ENCODE measurements at regions not wholly inside any gene's neighbourhood (a gene's known extent, or its start where the extent isn't known, plus 50 kb on each side); places are given as distances from the start of the nearest gene placed in this dataset.

- no peak for TF ChIP-seq CTCF (IDR thresholded peaks at IDR 0.05)
- TF ChIP-seq REST (IDR thresholded peaks at IDR 0.05; ENCODE audit: insufficient read depth in 1 of 2, low read depth in 2 of 2, low read length in 1 of 2) = no peak
- TF ChIP-seq POLR2AphosphoS5 (IDR thresholded peaks at IDR 0.05; ENCODE audit: low read depth, low read length) = no peak
- TF ChIP-seq SIN3A (IDR thresholded peaks at IDR 0.05; ENCODE audit: borderline replicate concordance, insufficient read depth, low read depth, low read length) = no peak
Observed at GRCh38 chr5:143596824-143597223, 193.3 kb upstream of the NR3C1 start.
